GM12875 (cell line): ENCODE measurements at regions not wholly inside any gene's neighbourhood (a gene's known extent, or its start where the extent isn't known, plus 50 kb on each side); places are given as distances from the start of the nearest gene placed in this dataset.

Experiments used
- H3K4me3 ChIP-seq: one replicate; pipeline ENCODE4 v1.5.1; 2011; ENCODE audit warnings: low read depth, low read length, control low read depth
- CTCF ChIP-seq: IDR thresholded peaks from 2 replicates; pipeline ENCODE4 v1.5.1; 2011; ENCODE audit warnings: low read depth, mild to moderate bottlenecking, control low read depth, inconsistent platforms, low read length, moderate library complexity, borderline replicate concordance; ENCODE audit not compliant: insufficient read depth

- no peak for TF ChIP-seq CTCF
- no peak overlapping the region for H3K4me3 ChIP-seq
These were observed 583.8 kb downstream of the SOX6 start for GRCh38 chr11:15772547-15772946.

- no peak overlapping the region for H3K4me3 ChIP-seq
- TF ChIP-seq CTCF, result no peak
These were observed 583.4 kb downstream of the SOX6 start for GRCh38 chr11:15772981-15773380.

GRCh38 chr11:15773476-15774387, 582.6 kb downstream of the SOX6 start:
- no peak overlapping the region for H3K4me3 ChIP-seq
- TF ChIP-seq CTCF, result no peak

- no peak for TF ChIP-seq CTCF
- no peak overlapping the region for H3K4me3 ChIP-seq
These were observed 581.9 kb downstream of the SOX6 start for GRCh38 chr11:15774388-15774939.

GRCh38 chr11:15775015-15775541, 581.3 kb downstream of the SOX6 start:
- no peak for TF ChIP-seq CTCF
- no peak overlapping the region for H3K4me3 ChIP-seq

GRCh38 chr11:15775797-15776196, 580.5 kb downstream of the SOX6 start:
- no peak overlapping the region for H3K4me3 ChIP-seq
- no peak for TF ChIP-seq CTCF

GRCh38 chr11:15776366-15776765, 580.0 kb downstream of the SOX6 start:
- H3K4me3 ChIP-seq, result no peak overlapping the region
- TF ChIP-seq CTCF, result no peak
